AG04450 (cell line): ENCODE measurements at regions not wholly inside any gene's neighbourhood (a gene's known extent, or its start where the extent isn't known, plus 50 kb on each side); places are given as distances from the start of the nearest gene placed in this dataset.

ENCODE experiments used
- CTCF ChIA-PET: fragments of 300-600, 350-600 bp; formaldehyde crosslinking; extraction: SDS; loops from one replicate; lab custom pipeline; 2022; ENCODE audit warnings: antibody characterized with exemption, inconsistent platforms; lab: Charles Lee
- POLR2A ChIA-PET: fragments of 350-600 bp; formaldehyde crosslinking; extraction: SDS; loops from one replicate; lab custom pipeline; 2021; ENCODE audit warnings: antibody characterized with exemption, inconsistent platforms; lab: Yijun Ruan, JAX
- DNase-seq: peaks from one replicate; pipeline ENCODE4 v3.0.0-alpha.2; 2011; ENCODE audit warnings: low read depth, low spot score
- H3K27ac ChIP-seq: one replicate; pipeline ENCODE4 v1.5.1; 2012; ENCODE audit warnings: low read depth, low read length, control low read depth
- H3K27me3 ChIP-seq: one replicate; pipeline ENCODE4 v1.6.0; 2012; ENCODE audit warnings: low read length; ENCODE audit not compliant: control insufficient read depth, insufficient read depth
- H3K4me3 ChIP-seq: 2 replicates; pipeline ENCODE4 v1.5.1; 2011; ENCODE audit warnings: mild to moderate bottlenecking, low read depth, low read length, control low read depth
- H3K9me3 ChIP-seq: 2 replicates; pipeline ENCODE4 v1.5.1; 2012; ENCODE audit warnings: low read length; ENCODE audit not compliant: control insufficient read depth, insufficient read depth
- TF ChIP-seq, protein P1 (sequence below): IDR thresholded peaks from 2 replicates; pipeline ENCODE4 v1.5.1; 2011; ENCODE audit warnings: low read depth, low read length, control low read depth, inconsistent platforms

DNA sequence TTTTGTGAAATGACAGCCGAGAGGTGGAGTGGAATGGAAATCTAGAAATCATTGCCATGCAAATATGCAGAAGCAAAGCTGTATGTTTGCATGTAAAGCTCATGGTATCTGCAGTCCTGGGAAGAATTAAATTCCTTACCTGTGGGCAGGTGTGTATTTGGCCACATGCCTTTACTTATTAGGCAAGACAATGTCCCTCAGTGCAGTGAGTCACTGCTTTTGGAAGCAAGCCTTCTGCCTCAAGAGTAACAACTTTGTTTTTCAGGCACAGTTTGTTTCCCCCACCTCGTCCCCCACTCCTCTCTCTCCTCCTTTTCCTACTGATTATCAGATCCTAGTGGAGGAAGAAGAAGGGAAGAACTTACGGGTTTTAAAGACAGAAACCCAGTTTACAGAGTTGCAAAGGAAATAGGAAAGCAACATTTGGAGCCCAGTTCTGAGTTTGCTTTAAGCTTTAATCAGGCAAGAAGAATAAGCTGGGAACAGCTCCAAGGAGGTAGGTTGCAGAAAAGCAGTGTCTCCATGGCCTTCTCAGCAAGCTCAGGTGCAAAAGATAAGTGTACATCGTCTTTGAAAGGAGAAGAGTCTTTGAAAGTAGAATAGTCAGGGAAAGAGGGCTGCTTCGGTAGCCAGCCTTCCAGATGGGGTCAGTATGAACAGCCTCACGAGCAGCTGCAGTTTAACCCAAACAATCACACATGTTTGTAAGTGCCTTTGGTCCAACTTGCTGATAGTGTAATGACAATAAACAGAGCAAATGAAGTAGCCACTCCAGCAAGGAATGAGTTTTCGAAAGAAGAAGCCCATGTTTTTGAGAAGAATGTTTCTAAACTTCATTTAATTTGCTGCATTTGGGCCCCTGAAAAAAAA lies 190.1 kb downstream of the KLF5 start:
- peaks cover 2% of the 10 kb centered on the region for H3K27me3 ChIP-seq
- TF ChIP-seq, protein P1, sequence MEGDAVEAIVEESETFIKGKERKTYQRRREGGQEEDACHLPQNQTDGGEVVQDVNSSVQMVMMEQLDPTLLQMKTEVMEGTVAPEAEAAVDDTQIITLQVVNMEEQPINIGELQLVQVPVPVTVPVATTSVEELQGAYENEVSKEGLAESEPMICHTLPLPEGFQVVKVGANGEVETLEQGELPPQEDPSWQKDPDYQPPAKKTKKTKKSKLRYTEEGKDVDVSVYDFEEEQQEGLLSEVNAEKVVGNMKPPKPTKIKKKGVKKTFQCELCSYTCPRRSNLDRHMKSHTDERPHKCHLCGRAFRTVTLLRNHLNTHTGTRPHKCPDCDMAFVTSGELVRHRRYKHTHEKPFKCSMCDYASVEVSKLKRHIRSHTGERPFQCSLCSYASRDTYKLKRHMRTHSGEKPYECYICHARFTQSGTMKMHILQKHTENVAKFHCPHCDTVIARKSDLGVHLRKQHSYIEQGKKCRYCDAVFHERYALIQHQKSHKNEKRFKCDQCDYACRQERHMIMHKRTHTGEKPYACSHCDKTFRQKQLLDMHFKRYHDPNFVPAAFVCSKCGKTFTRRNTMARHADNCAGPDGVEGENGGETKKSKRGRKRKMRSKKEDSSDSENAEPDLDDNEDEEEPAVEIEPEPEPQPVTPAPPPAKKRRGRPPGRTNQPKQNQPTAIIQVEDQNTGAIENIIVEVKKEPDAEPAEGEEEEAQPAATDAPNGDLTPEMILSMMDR, result peak; percentile 12; the same call in 1 of the 2 replicates
- ChIA-PET CTCF (interaction anchor here (1.0 kb wide), 2 partner anchors 8 to 189 kb away, joined by 3 read pairs; no protein-coding TSS in a partner anchor), POLR2A (interaction anchor here (0.6 kb wide), 1 partner anchor 376 kb away, joined by 4 read pairs; no protein-coding TSS in a partner anchor)
- H3K27ac ChIP-seq, result no peak overlapping the region
- peak; percentile 26 for DNase-seq
- H3K4me3 ChIP-seq, result no peak overlapping the region; the same call in 1 of the 2 replicates
- H3K9me3 ChIP-seq, result no peaks in the 10 kb centered on the region

DNA sequence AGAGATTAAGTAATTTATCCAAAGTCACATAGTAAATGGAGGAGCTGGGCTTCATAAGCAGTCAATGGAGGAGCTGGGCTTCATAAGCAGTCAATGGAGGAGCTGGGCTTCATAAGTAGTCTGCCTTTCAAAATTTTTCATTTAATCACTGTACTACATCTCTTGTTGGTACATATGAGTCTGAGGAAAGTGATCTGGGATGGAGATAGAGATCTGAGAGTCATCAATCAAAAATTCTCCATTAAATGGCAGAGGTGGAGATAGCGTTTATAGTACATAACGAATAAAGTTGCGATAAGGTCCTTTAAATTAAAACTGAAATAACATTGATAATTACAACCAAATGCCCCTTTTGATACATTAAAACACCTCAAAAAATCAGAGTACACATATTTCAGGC lies 189.3 kb downstream of the KLF5 start:
- Histone ChIP-seq H3K9me3 (no peaks in the 10 kb centered on the region), H3K4me3 (no peak overlapping the region), H3K27ac (no peak overlapping the region), H3K27me3 (peaks cover 2% of the 10 kb centered on the region)
- TF ChIP-seq, protein P1, result no peak
- no peak for DNase-seq
- ChIA-PET CTCF (no interaction called here), POLR2A (no interaction called here)

DNA sequence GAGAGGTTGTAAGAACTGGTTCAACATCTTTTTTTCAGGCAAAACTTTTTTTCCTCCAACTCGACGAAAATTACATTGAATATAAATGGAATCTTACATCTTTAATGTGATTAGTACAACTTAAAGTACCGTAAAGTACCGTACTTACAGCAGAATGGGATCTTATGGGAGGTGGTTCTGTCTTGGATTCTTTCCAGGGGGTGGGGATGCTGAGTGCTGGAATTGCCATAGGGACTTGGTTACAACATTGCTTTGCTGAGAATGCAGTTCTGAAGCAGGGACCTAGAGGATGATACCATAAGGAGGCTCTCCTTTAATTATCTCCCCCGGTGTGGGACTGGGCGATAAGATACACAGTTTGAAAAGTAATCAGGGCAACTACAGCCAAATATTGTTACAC lies 186.4 kb downstream of the KLF5 start:
- no peaks in the 10 kb centered on the region for H3K9me3 ChIP-seq
- no peak overlapping the region for H3K4me3 ChIP-seq
- H3K27ac ChIP-seq, result no peak overlapping the region
- DNase-seq, result no peak
- ChIA-PET POLR2A (no interaction called here), CTCF (no interaction called here)
- H3K27me3 ChIP-seq, result peaks cover 2% of the 10 kb centered on the region
- TF ChIP-seq, protein P1, result no peak

DNA sequence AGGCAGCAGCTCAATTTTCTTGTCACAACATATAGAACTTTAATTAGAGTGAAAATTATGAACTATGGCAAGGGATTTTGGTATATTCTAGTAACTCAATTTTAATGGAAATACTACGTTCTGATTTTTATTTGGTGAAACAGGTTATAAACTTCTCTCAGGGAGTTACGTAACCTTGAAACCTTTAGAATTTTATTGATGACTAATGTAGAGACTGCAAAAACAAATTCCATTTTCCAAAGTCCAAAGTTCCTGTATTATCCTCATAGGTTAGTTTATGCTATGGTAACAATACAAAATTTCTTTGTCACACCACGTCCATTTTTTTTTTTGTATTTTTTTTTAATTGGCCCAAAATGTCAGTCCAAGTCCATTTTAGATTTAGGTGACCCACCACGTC lies 185.7 kb downstream of the KLF5 start:
- no peak overlapping the region for H3K27ac ChIP-seq
- no peak for DNase-seq
- peaks cover 2% of the 10 kb centered on the region for H3K27me3 ChIP-seq
- CTCF ChIA-PET, result no interaction called here
- TF ChIP-seq, protein P1, result no peak
- H3K4me3 ChIP-seq, result no peak overlapping the region
- no peaks in the 10 kb centered on the region for H3K9me3 ChIP-seq
- POLR2A ChIA-PET, result no interaction called here

DNA sequence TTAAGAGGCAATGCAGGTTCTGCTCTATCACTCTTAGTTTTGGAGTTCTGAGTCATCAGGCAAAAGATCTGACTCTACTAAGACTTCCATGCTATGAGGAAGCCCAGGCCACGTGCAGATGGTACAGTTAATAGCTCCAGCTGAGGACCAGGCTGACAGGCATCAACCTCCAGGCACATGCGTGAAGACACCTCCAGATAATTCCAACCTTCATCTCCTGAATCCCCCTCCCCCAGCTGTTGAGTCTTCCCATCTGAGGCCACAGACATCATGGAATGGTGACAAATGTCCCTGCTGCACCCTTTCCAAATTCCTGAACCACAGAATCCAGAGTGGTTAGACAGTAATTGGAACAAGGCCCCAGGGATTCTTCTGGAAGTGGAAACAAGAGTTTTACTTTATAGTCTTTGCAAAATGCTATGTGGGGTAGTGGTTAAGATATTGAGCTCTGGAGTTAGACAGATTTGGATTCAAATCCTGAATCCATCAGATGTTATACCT lies 183.8 kb downstream of the KLF5 start:
- no peak overlapping the region for H3K4me3 ChIP-seq
- TF ChIP-seq, protein P1, result no peak
- H3K27ac ChIP-seq, result no peak overlapping the region
- peaks cover 2% of the 10 kb centered on the region for H3K27me3 ChIP-seq
- POLR2A ChIA-PET, result no interaction called here
- DNase-seq, result no peak
- H3K9me3 ChIP-seq, result no peaks in the 10 kb centered on the region
- CTCF ChIA-PET, result no interaction called here
